Liver (tissue), 8 donors: ENCODE measurements at regions not wholly inside any gene's neighbourhood (a gene's known extent, or its start where the extent isn't known, plus 50 kb on each side); places are given as distances from the start of the nearest gene placed in this dataset.

Experiments used
- DNase-seq: peaks from one replicate; pipeline ENCODE4 v3.0.0-alpha.2; 2017; ENCODE audit warnings: low spot score
- H3K27ac ChIP-seq, 2 donors: one replicate each; pipeline ENCODE4 v1.7.0; 2013; ENCODE audit warnings: inconsistent platforms in 2 of 2, low read length in 2 of 2, control low read depth in 1 of 2, low read depth in 1 of 2, mild to moderate bottlenecking in 1 of 2
- H3K27me3 ChIP-seq, 4 donors: one replicate each; pipeline versions ENCODE4 v1.6.1 to v1.7.0; 2013; ENCODE audit warnings: low read length in 3 of 4, inconsistent platforms in 1 of 4, mild to moderate bottlenecking in 1 of 4, moderate library complexity in 1 of 4; ENCODE audit not compliant: control insufficient read depth in 4 of 4, insufficient read depth in 4 of 4
- H3K36me3 ChIP-seq, 4 donors: one replicate each; pipeline versions ENCODE4 v1.6.1 to v1.7.0; 2013; ENCODE audit warnings: low read length in 3 of 4, mild to moderate bottlenecking in 3 of 4, low read depth in 1 of 4, moderate library complexity in 1 of 4; ENCODE audit not compliant: control insufficient read depth in 4 of 4, insufficient read depth in 3 of 4
- H3K4me1 ChIP-seq, 4 donors: one replicate each; pipeline versions ENCODE4 v1.6.1 to v1.7.0; 2013; ENCODE audit warnings: low read length in 3 of 4, mild to moderate bottlenecking in 3 of 4, moderate library complexity in 1 of 4; ENCODE audit not compliant: control insufficient read depth in 4 of 4, insufficient read depth in 4 of 4
- H3K4me3 ChIP-seq, 3 donors: one replicate each; pipeline versions ENCODE4 v1.6.1 to v1.7.0; 2013; ENCODE audit warnings: low read length in 3 of 3, control low read depth in 1 of 3, low read depth in 1 of 3, mild to moderate bottlenecking in 1 of 3
- H3K9ac ChIP-seq, 2 donors: one replicate each; pipeline ENCODE4 v1.7.0; 2013; ENCODE audit warnings: low read length in 2 of 2, mild to moderate bottlenecking in 2 of 2, moderate library complexity in 2 of 2, control low read depth in 1 of 2, low read depth in 1 of 2
- H3K9me3 ChIP-seq, 4 donors: one replicate each; pipeline versions ENCODE4 v1.6.1 to v1.7.0; 2013; ENCODE audit warnings: low read length in 3 of 4; ENCODE audit not compliant: control insufficient read depth in 4 of 4
- EGR1 ChIP-seq, 2 donors: IDR thresholded peaks; 2 replicates each; pipeline ENCODE4 v1.6.1; 2016 to 2018; ENCODE audit warnings: antibody characterized with exemption in 2 of 2, low read depth in 2 of 2
- FOXA1 ChIP-seq: IDR thresholded peaks from 2 replicates; pipeline ENCODE4 v1.6.1; 2016; ENCODE audit warnings: antibody characterized with exemption
- FOXA2 ChIP-seq: IDR thresholded peaks from 2 replicates; pipeline ENCODE4 v1.6.1; 2016; ENCODE audit warnings: antibody characterized with exemption
- GABPA ChIP-seq, 2 donors: IDR thresholded peaks in 1 of 2; conservative IDR thresholded peaks in 1 of 2; 2 replicates each; pipeline ENCODE4 v1.6.1; 2016; ENCODE audit warnings: antibody characterized with exemption in 2 of 2, mild to moderate bottlenecking in 1 of 2, moderate library complexity in 1 of 2
- HNF4A ChIP-seq, 2 donors: conservative IDR thresholded peaks; 2 replicates each; pipeline ENCODE4 v1.6.1; 2016; ENCODE audit warnings: antibody characterized with exemption in 2 of 2, mild to moderate bottlenecking in 2 of 2
- HNF4G ChIP-seq: IDR thresholded peaks from 2 replicates; pipeline ENCODE4 v1.6.1; 2016; ENCODE audit warnings: antibody characterized with exemption
- JUND ChIP-seq, 2 donors: IDR thresholded peaks; 2 replicates each; pipeline ENCODE4 v1.6.1; 2016; ENCODE audit warnings: antibody characterized with exemption in 2 of 2
- NR2F2 ChIP-seq: IDR thresholded peaks from 2 replicates; pipeline ENCODE4 v1.6.1; 2016; ENCODE audit warnings: antibody characterized with exemption
- RAD21 ChIP-seq, 2 donors: IDR thresholded peaks; 2 replicates each; pipeline ENCODE4 v1.6.1; 2016; ENCODE audit warnings: antibody characterized with exemption in 2 of 2, mild to moderate bottlenecking in 2 of 2
- RXRA ChIP-seq, 2 donors: IDR thresholded peaks; 2 replicates each; pipeline ENCODE4 v1.6.1; 2017 to 2018; ENCODE audit warnings: antibody characterized with exemption in 2 of 2, mild to moderate bottlenecking in 1 of 2
- SP1 ChIP-seq: IDR thresholded peaks from 2 replicates; pipeline ENCODE4 v1.6.1; 2018; ENCODE audit warnings: antibody characterized with exemption, mild to moderate bottlenecking
- TAF1 ChIP-seq: conservative IDR thresholded peaks from 2 replicates; pipeline ENCODE4 v1.6.1; 2016; ENCODE audit warnings: antibody characterized with exemption, mild to moderate bottlenecking
- WGBS: extraction: QIAGEN DNeasy Blood & Tissue Kit; methylation state at CpG from one replicate; pipeline ENCODE4 v1.1.7; 2013; 5-methylcytosine and 5-hydroxymethylcytosine counted together
- TF ChIP-seq, protein P1 (sequence below): fragments of 150-350 bp; IDR thresholded peaks from 2 replicates; pipeline ENCODE4 v1.5.1; 2017; ENCODE audit warnings: improper control_type of control experiment, low read depth, low read length; ENCODE audit not compliant: missing input control
- TF ChIP-seq, protein P2 (sequence below): IDR thresholded peaks from 2 replicates; pipeline ENCODE4 v1.6.1; 2016; ENCODE audit warnings: antibody characterized with exemption
- TF ChIP-seq, protein P3 (sequence below): IDR thresholded peaks from 2 replicates; pipeline ENCODE4 v1.6.1; 2016; ENCODE audit warnings: antibody characterized with exemption, mild to moderate bottlenecking
- TF ChIP-seq, protein P4 (sequence below): IDR thresholded peaks from 2 replicates; pipeline ENCODE4 v1.6.1; 2016; ENCODE audit warnings: antibody characterized with exemption
- TF ChIP-seq, protein P5 (sequence below): IDR thresholded peaks from 2 replicates; pipeline ENCODE4 v1.6.1; 2016; ENCODE audit warnings: antibody characterized with exemption
- donor health status: healthy.
- donor health status: healthy.
- donor health status: healthy.
- donor health status: healthy.
- donor health status: healthy.

DNA sequence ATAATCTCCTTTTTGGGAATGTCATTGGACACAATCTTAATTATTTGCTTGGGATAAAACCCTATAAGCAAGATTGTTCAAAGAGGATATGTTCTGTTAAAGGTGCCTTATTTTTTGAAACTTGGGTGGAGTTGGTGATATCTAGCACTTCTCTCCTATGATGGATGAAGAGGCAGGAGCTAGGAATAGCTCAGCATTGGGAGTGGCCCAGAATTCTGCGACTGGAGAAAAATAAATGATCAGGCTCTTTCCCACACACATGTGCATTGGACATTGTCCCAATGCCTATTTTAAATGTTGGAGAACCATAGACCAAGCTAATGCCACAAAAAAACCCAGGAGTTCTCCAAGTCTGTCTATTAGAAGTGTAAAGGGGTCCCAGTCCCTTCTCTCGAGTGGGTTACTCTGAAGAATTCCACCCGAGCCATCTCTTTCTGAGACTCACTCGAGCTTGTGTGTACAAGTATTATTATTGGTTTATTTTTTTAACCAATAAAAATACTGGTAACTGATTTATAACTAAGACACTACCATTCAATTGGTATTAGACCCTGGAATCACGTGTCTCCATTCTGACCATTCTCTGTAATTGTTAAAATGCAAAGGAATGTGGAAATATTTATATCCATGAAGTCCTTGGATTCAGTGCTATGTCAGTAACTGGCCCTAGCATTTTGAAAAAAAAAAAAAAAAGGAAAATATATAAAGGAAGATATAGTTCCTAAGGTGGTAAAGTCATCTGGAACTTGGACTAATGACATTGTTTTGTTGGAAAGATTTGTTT, 437.5 kb upstream of the TMEM132C start:
- Histone ChIP-seq H3K9me3 (peaks cover 0 to 4% (median under 1%) of the 10 kb centered on the region in 4 donors), H3K4me3 (no peak overlapping the region), H3K4me1 (no peaks in the 10 kb centered on the region), H3K36me3 (no peaks in the 10 kb centered on the region), H3K27me3 (peaks cover 0 to 5% (median 0%) of the 10 kb centered on the region in 4 donors), H3K9ac (no peak overlapping the region), H3K27ac (no peak overlapping the region)
- no peak for DNase-seq
- TF ChIP-seq, protein P1, sequence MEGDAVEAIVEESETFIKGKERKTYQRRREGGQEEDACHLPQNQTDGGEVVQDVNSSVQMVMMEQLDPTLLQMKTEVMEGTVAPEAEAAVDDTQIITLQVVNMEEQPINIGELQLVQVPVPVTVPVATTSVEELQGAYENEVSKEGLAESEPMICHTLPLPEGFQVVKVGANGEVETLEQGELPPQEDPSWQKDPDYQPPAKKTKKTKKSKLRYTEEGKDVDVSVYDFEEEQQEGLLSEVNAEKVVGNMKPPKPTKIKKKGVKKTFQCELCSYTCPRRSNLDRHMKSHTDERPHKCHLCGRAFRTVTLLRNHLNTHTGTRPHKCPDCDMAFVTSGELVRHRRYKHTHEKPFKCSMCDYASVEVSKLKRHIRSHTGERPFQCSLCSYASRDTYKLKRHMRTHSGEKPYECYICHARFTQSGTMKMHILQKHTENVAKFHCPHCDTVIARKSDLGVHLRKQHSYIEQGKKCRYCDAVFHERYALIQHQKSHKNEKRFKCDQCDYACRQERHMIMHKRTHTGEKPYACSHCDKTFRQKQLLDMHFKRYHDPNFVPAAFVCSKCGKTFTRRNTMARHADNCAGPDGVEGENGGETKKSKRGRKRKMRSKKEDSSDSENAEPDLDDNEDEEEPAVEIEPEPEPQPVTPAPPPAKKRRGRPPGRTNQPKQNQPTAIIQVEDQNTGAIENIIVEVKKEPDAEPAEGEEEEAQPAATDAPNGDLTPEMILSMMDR = no peak
- TF ChIP-seq, protein P2, sequence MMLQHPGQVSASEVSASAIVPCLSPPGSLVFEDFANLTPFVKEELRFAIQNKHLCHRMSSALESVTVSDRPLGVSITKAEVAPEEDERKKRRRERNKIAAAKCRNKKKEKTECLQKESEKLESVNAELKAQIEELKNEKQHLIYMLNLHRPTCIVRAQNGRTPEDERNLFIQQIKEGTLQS = no peak
- TF ChIP-seq, protein P3, sequence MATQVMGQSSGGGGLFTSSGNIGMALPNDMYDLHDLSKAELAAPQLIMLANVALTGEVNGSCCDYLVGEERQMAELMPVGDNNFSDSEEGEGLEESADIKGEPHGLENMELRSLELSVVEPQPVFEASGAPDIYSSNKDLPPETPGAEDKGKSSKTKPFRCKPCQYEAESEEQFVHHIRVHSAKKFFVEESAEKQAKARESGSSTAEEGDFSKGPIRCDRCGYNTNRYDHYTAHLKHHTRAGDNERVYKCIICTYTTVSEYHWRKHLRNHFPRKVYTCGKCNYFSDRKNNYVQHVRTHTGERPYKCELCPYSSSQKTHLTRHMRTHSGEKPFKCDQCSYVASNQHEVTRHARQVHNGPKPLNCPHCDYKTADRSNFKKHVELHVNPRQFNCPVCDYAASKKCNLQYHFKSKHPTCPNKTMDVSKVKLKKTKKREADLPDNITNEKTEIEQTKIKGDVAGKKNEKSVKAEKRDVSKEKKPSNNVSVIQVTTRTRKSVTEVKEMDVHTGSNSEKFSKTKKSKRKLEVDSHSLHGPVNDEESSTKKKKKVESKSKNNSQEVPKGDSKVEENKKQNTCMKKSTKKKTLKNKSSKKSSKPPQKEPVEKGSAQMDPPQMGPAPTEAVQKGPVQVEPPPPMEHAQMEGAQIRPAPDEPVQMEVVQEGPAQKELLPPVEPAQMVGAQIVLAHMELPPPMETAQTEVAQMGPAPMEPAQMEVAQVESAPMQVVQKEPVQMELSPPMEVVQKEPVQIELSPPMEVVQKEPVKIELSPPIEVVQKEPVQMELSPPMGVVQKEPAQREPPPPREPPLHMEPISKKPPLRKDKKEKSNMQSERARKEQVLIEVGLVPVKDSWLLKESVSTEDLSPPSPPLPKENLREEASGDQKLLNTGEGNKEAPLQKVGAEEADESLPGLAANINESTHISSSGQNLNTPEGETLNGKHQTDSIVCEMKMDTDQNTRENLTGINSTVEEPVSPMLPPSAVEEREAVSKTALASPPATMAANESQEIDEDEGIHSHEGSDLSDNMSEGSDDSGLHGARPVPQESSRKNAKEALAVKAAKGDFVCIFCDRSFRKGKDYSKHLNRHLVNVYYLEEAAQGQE = no peak
- TF ChIP-seq FOXA1 (no peak), JUND (IDR thresholded peaks at IDR 0.05) (no peak), RAD21 (IDR thresholded peaks at IDR 0.05) (no peak)
- 54% methylated on average over 5 of the region's 5 CpGs for WGBS

DNA sequence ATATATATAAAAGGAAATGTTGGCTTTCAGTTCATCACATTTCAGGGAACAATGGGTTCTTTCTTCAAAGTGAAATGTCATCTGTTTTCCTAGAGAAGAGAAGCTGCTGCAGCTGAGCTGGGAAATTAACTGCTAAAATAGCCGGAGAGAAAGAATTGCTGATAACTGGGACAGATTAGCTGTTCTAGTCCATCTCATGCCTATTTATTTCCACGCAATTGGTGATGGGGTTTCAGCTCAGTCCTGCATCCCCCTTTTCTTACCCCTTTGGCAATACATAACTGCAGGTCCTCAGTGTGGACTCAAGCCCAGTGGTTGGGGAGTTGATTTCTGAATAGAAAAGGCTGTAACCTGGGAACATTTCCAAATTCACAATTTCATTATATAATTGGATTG, 436.9 kb upstream of the TMEM132C start:
- H3K9ac ChIP-seq = no peak overlapping the region
- peaks cover 0 to 5% (median 0%) of the 10 kb centered on the region in 4 donors for H3K27me3 ChIP-seq
- no peak overlapping the region for H3K27ac ChIP-seq
- WGBS = 57% methylated on average over 2 of the region's 2 CpGs
- no peak overlapping the region for H3K4me3 ChIP-seq
- H3K4me1 ChIP-seq = no peaks in the 10 kb centered on the region
- H3K36me3 ChIP-seq = no peaks in the 10 kb centered on the region
- no peak for DNase-seq
- peaks cover 0 to 4% (median under 1%) of the 10 kb centered on the region in 4 donors for H3K9me3 ChIP-seq
- TF ChIP-seq, protein P1 = no peak
- TF ChIP-seq FOXA2 (no peak), HNF4A (conservative IDR thresholded peaks at IDR 0.05) (no peak), NR2F2 (no peak), RXRA (IDR thresholded peaks at IDR 0.05) (no peak), TAF1 (no peak), GABPA (IDR thresholded peaks at IDR 0.05 in 1 of 2, conservative IDR thresholded peaks at IDR 0.05 in 1 of 2) (no peak), FOXA1 (no peak), JUND (IDR thresholded peaks at IDR 0.05) (no peak), SP1 (no peak), EGR1 (IDR thresholded peaks at IDR 0.05; ENCODE audit: low read depth in 2 of 2) (no peak), HNF4G (no peak)
- TF ChIP-seq, protein P4, sequence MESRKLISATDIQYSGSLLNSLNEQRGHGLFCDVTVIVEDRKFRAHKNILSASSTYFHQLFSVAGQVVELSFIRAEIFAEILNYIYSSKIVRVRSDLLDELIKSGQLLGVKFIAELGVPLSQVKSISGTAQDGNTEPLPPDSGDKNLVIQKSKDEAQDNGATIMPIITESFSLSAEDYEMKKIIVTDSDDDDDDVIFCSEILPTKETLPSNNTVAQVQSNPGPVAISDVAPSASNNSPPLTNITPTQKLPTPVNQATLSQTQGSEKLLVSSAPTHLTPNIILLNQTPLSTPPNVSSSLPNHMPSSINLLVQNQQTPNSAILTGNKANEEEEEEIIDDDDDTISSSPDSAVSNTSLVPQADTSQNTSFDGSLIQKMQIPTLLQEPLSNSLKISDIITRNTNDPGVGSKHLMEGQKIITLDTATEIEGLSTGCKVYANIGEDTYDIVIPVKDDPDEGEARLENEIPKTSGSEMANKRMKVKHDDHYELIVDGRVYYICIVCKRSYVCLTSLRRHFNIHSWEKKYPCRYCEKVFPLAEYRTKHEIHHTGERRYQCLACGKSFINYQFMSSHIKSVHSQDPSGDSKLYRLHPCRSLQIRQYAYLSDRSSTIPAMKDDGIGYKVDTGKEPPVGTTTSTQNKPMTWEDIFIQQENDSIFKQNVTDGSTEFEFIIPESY = no peak
- TF ChIP-seq, protein P5, sequence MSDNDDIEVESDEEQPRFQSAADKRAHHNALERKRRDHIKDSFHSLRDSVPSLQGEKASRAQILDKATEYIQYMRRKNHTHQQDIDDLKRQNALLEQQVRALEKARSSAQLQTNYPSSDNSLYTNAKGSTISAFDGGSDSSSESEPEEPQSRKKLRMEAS = no peak
- TF ChIP-seq, protein P2 = no peak
